ENCODE measurements at regions not wholly inside any gene's neighbourhood (a gene's known extent, or its start where the extent isn't known, plus 50 kb on each side); places are given as distances from the start of the nearest gene placed in this dataset.

GRCh38 chrX:149222040-149222439 lies 283.1 kb downstream of the IDS start:
- TF ChIP-seq CTCF (IDR thresholded peaks at IDR 0.05): no peak
- TF ChIP-seq POLR2A (IDR thresholded peaks at IDR 0.05): no peak
